GM23248 (cell line): ENCODE measurements at regions not wholly inside any gene's neighbourhood (a gene's known extent, or its start where the extent isn't known, plus 50 kb on each side); places are given as distances from the start of the nearest gene placed in this dataset.
"Not testable (repeated sequence)": the region's sequence is repeated elsewhere in the genome, so short reads cannot be mapped to it uniquely, and the experiment has no call there.

Experiments
- DNase-seq: peaks from one replicate; pipeline ENCODE4 v3.0.0-alpha.2; 2015
- H2AFZ ChIP-seq: fragments of 200-600 bp; sonication (generic); 2 replicates; pipeline ENCODE4 v1.6.1; 2016; ENCODE audit warnings: antibody characterized with exemption
- H3F3A ChIP-seq: fragments of 200-600 bp; sonication (generic); 2 replicates; pipeline ENCODE4 v1.6.1; 2016; ENCODE audit warnings: mild to moderate bottlenecking, antibody characterized with exemption, mixed run types; ENCODE audit not compliant: insufficient read depth
- H3K27ac ChIP-seq: fragments of 200-600 bp; sonication (generic); 2 replicates; pipeline ENCODE4 v1.5.1; 2016; ENCODE audit warnings: mild to moderate bottlenecking
- H3K27me3 ChIP-seq: fragments of 200-600 bp; sonication (generic); replicated peaks from 2 replicates; pipeline ENCODE4 v1.6.1; 2016; ENCODE audit warnings: mild to moderate bottlenecking; ENCODE audit not compliant: insufficient read depth
- H3K36me3 ChIP-seq: fragments of 200-600 bp; sonication (generic); 2 replicates; pipeline ENCODE4 v1.6.1; 2016; ENCODE audit warnings: low read depth, mild to moderate bottlenecking
- H3K4me1 ChIP-seq: fragments of 200-600 bp; sonication (generic); 2 replicates; pipeline ENCODE4 v1.6.1; 2016; ENCODE audit warnings: mild to moderate bottlenecking; ENCODE audit not compliant: insufficient read depth
- H3K4me2 ChIP-seq: fragments of 200-600 bp; sonication (generic); one replicate; pipeline ENCODE4 v1.6.1; 2016; ENCODE audit warnings: mild to moderate bottlenecking; ENCODE audit not compliant: unreplicated experiment
- H3K4me3 ChIP-seq: fragments of 200-600 bp; sonication (generic); 2 replicates; pipeline ENCODE4 v1.5.1; 2016; ENCODE audit warnings: mild to moderate bottlenecking
- H3K79me2 ChIP-seq: fragments of 200-600 bp; sonication (generic); 2 replicates; pipeline ENCODE4 v1.6.1; 2016; ENCODE audit warnings: mild to moderate bottlenecking; ENCODE audit not compliant: insufficient read depth
- H3K9ac ChIP-seq: fragments of 200-600 bp; sonication (generic); 2 replicates; pipeline ENCODE4 v1.6.1; 2016; ENCODE audit warnings: mild to moderate bottlenecking
- H3K9me2 ChIP-seq: fragments of 200-600 bp; sonication (generic); 2 replicates; pipeline ENCODE4 v1.6.1; 2016; ENCODE audit warnings: mixed run types, mild to moderate bottlenecking, moderate library complexity; ENCODE audit not compliant: insufficient read depth
- H3K9me3 ChIP-seq: fragments of 200-600 bp; sonication (generic); one replicate; pipeline ENCODE4 v1.6.1; 2017; ENCODE audit warnings: low read depth
- H4K20me1 ChIP-seq: fragments of 200-600 bp; sonication (generic); 2 replicates; pipeline ENCODE4 v1.6.0; 2016; ENCODE audit not compliant: insufficient read depth
- EZH2 ChIP-seq: fragments of 200-600 bp; sonication (generic); IDR thresholded peaks from 2 replicates; pipeline ENCODE4 v1.6.1; 2018; ENCODE audit warnings: antibody characterized with exemption, mild to moderate bottlenecking; ENCODE audit not compliant: insufficient read depth, poor library complexity, severe bottlenecking
- EZH2phosphoT487 ChIP-seq: fragments of 200-600 bp; sonication (generic); IDR thresholded peaks from 2 replicates; pipeline ENCODE4 v1.6.1; 2018; ENCODE audit warnings: antibody characterized with exemption, moderate library complexity, mild to moderate bottlenecking, low read depth; ENCODE audit not compliant: insufficient read depth
- WGBS, 2 experiments: methylation state at CpG; one replicate each; pipeline ENCODE4 v1.1.6; 2015 to 2017; ENCODE audit warnings: low lambda C conversion rate in 2 of 2, low coverage in 1 of 2; ENCODE audit errors: missing lambda C conversion rate in 2 of 2; 5-methylcytosine and 5-hydroxymethylcytosine counted together
- in situ Hi-C: fragments of 300-500 bp; cut with MboI; formaldehyde crosslinking; loops from 2 replicates; pipeline ENCODE4 v1.15.0; 2020

DNA sequence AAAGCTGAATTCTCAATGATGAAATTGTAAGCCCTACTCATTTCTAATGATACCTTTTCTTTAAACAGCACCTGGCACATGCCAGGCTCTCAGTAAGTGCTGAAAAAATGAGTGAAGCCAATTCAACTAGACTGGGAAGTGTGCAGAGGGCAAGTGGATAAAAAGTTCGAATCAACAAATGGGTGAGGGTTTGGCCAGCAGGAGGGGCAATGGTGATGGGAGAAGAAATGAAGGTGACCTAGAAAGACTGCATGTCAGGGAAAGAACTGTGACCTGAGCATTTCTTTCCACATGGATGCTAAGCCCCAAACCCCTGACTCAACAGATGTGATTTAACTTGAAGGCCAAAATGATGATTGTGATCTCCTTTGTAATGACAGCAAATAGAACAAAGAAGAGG, 54.6 kb downstream of the DKK1 start:
- H3K9me3 ChIP-seq: no peaks in the 10 kb centered on the region
- no peaks in the 10 kb centered on the region for H3K79me2 ChIP-seq
- in situ Hi-C loops: no loop called here
- H2AFZ ChIP-seq: no peak overlapping the region
- no peaks in the 10 kb centered on the region for H3F3A ChIP-seq
- no peaks in the 10 kb centered on the region for H3K27me3 ChIP-seq
- no peaks in the 10 kb centered on the region for H4K20me1 ChIP-seq
- no peak overlapping the region for H3K4me2 ChIP-seq
- no peak overlapping the region for H3K4me3 ChIP-seq
- H3K36me3 ChIP-seq: no peaks in the 10 kb centered on the region
- no peaks in the 10 kb centered on the region for H3K9me2 ChIP-seq
- H3K9ac ChIP-seq: no peak overlapping the region
- TF ChIP-seq EZH2phosphoT487 (no peak), EZH2 (no peak)
- WGBS, 2 experiments: 24 to 35% methylated on average over 1 of the region's 1 CpG
- no peak overlapping the region for H3K27ac ChIP-seq
- no peak for DNase-seq
- no peaks in the 10 kb centered on the region for H3K4me1 ChIP-seq

DNA sequence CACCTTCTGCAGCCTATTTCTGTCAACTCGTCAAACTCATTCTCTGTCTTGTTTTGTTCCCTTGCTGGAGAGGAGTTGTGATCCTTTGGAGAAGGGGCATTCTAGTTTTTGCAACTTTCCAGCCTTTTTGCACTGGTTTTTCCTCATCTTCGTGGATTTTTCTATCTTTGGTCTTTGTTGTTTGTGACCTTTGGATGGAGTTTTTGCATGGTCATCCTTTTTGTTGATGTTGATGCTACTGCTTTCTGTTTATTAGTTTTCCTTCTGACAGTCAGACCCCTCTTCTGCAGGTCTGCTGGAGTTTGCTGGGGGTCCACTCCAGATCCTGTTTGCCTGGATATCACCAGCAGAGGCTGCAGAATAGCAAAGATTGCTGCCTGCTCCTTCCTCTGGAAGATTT, 60.1 kb downstream of the DKK1 start:
- H3K9ac ChIP-seq, H3F3A ChIP-seq, H3K27me3 ChIP-seq, H3K9me2 ChIP-seq, DNase-seq, H4K20me1 ChIP-seq, H3K4me1 ChIP-seq, H3K27ac ChIP-seq, H3K79me2 ChIP-seq, H3K4me3 ChIP-seq, H3K36me3 ChIP-seq, in situ Hi-C loops, H2AFZ ChIP-seq, H3K4me2 ChIP-seq, H3K9me3 ChIP-seq: not testable (repeated sequence)
- 73 to 82% methylated on average over 2 of the region's 2 CpGs for WGBS, 2 experiments

GRCh38 chr10:52376694-52377354, 62.7 kb downstream of the DKK1 start:
- H3K27ac ChIP-seq: no peak overlapping the region
- H3F3A ChIP-seq: no peaks in the 10 kb centered on the region

GRCh38 chr10:52378124-52378523, 64.0 kb downstream of the DKK1 start:
- Histone ChIP-seq H3K9ac (no peak overlapping the region), H3K27ac (no peak overlapping the region), H3K79me2 (no peaks in the 10 kb centered on the region), H2AFZ (no peak overlapping the region), H3K36me3 (no peaks in the 10 kb centered on the region), H4K20me1 (no peaks in the 10 kb centered on the region), H3F3A (no peaks in the 10 kb centered on the region), H3K9me2 (no peaks in the 10 kb centered on the region; the same call in 1 of the 2 replicates), H3K27me3 (no peaks in the 10 kb centered on the region), H3K4me3 (no peak overlapping the region), H3K9me3 (no peaks in the 10 kb centered on the region), H3K4me2 (no peak overlapping the region), H3K4me1 (no peaks in the 10 kb centered on the region)
- in situ Hi-C loops: no loop called here
- 87 to 91% methylated on average over 3 of the region's 3 CpGs for WGBS, 2 experiments
- no peak for DNase-seq
- no peak for TF ChIP-seq EZH2phosphoT487
- no peak for TF ChIP-seq EZH2

More at GRCh38 chr10:52376694-52377354, 62.7 kb downstream of the DKK1 start:
- no peaks in the 10 kb centered on the region for H3K9me3 ChIP-seq
- no peaks in the 10 kb centered on the region for H3K27me3 ChIP-seq
- no peaks in the 10 kb centered on the region for H3K4me1 ChIP-seq
- no peak overlapping the region for H2AFZ ChIP-seq
- TF ChIP-seq EZH2 (no peak), EZH2phosphoT487 (no peak)
- no peak overlapping the region for H3K4me2 ChIP-seq
- H3K36me3 ChIP-seq: no peaks in the 10 kb centered on the region
- no peaks in the 10 kb centered on the region; the same call in 1 of the 2 replicates for H3K9me2 ChIP-seq
- no peaks in the 10 kb centered on the region for H4K20me1 ChIP-seq
- no peaks in the 10 kb centered on the region for H3K79me2 ChIP-seq
- no peak for DNase-seq
- H3K4me3 ChIP-seq: no peak overlapping the region
- H3K9ac ChIP-seq: no peak overlapping the region
- 72 to 76% methylated on average over 2 of the region's 2 CpGs for WGBS, 2 experiments
- in situ Hi-C loops: no loop called here

GRCh38 chr10:52379287-52379686, 65.2 kb downstream of the DKK1 start:
- H4K20me1 ChIP-seq: no peaks in the 10 kb centered on the region
- H3K4me1 ChIP-seq: no peaks in the 10 kb centered on the region
- H3F3A ChIP-seq: no peaks in the 10 kb centered on the region
- in situ Hi-C loops: no loop called here
- H3K9ac ChIP-seq: no peak overlapping the region
- 68 to 71% methylated on average over 3 of the region's 3 CpGs for WGBS, 2 experiments
- H3K9me2 ChIP-seq: no peaks in the 10 kb centered on the region; the same call in 1 of the 2 replicates
- no peak overlapping the region for H3K27ac ChIP-seq
- H2AFZ ChIP-seq: 0 out of 2 replicates have a peak overlapping the region, but pooled peaks have one; percentile 27
- no peaks in the 10 kb centered on the region for H3K79me2 ChIP-seq
- TF ChIP-seq EZH2: no peak
- no peak for TF ChIP-seq EZH2phosphoT487
- DNase-seq: no peak
- no peak overlapping the region for H3K4me3 ChIP-seq
- H3K36me3 ChIP-seq: no peaks in the 10 kb centered on the region
- no peak overlapping the region for H3K4me2 ChIP-seq
- H3K9me3 ChIP-seq: no peaks in the 10 kb centered on the region
- no peaks in the 10 kb centered on the region for H3K27me3 ChIP-seq
